ENCODE measurements at regions not wholly inside any gene's neighbourhood (a gene's known extent, or its start where the extent isn't known, plus 50 kb on each side); places are given as distances from the start of the nearest gene placed in this dataset.

GRCh38 chr15:79180318-79180717 lies 89.7 kb upstream of the RASGRF1 start:
- intact Hi-C loops (cut with DNase I): loop anchor here (10.0 kb wide), 2 partner anchors 156 to 276 kb away; no protein-coding TSS in a partner anchor
- Histone ChIP-seq H3K4me3 (no peak overlapping the region), H3K27me3 (no peaks in the 10 kb centered on the region), H3K9me3 (no peaks in the 10 kb centered on the region), H3K36me3 (replicated peaks in 1 of 2; ENCODE audit: insufficient read depth in 1 of 2, low read depth in 2 of 2) (no peaks in the 10 kb centered on the region), H3K27ac (no peak overlapping the region), H3K4me1 (no peaks in the 10 kb centered on the region)
- TF ChIP-seq, protein P1, sequence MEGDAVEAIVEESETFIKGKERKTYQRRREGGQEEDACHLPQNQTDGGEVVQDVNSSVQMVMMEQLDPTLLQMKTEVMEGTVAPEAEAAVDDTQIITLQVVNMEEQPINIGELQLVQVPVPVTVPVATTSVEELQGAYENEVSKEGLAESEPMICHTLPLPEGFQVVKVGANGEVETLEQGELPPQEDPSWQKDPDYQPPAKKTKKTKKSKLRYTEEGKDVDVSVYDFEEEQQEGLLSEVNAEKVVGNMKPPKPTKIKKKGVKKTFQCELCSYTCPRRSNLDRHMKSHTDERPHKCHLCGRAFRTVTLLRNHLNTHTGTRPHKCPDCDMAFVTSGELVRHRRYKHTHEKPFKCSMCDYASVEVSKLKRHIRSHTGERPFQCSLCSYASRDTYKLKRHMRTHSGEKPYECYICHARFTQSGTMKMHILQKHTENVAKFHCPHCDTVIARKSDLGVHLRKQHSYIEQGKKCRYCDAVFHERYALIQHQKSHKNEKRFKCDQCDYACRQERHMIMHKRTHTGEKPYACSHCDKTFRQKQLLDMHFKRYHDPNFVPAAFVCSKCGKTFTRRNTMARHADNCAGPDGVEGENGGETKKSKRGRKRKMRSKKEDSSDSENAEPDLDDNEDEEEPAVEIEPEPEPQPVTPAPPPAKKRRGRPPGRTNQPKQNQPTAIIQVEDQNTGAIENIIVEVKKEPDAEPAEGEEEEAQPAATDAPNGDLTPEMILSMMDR (IDR thresholded peaks at IDR 0.05): no peak
- no peak for TF ChIP-seq POLR2A (IDR thresholded peaks at IDR 0.05)
- ATAC-seq: no peak
- 70 to 72% methylated on average over 5 of the region's 5 CpGs for WGBS, 2 donors
- no peak for DNase-seq

DNA sequence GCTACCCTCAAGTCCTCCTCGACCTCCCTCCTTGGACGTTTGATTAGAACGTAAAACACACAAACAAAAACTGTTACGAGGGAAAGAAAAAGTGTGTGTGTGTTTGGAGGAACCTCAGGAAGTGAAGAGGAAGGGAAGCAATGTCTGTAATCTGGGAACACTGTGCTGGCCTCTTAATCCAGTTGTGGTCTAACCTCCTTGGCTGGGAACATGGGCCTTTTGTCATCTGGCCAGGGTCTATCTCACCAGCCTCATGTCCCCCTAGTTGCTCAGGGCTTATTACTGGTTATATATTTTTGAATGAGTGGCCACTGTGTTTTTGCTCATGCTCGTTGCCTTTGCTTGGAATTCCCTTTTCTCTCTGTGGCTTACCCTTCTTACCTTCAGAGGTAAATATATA lies 89.0 kb upstream of the RASGRF1 start:
- DNase-seq (no peak), ATAC-seq (no peak)
- 76 to 77% methylated on average over 5 of the region's 5 CpGs for WGBS, 2 donors
- TF ChIP-seq POLR2A (IDR thresholded peaks at IDR 0.05): no peak
- TF ChIP-seq, protein P1 (IDR thresholded peaks at IDR 0.05): no peak
- H3K4me1 ChIP-seq: no peaks in the 10 kb centered on the region
- H3K27ac ChIP-seq: no peak overlapping the region
- intact Hi-C loops (cut with DNase I): no loop called here
- no peak overlapping the region for H3K4me3 ChIP-seq
- H3K27me3 ChIP-seq: no peaks in the 10 kb centered on the region
- no peaks in the 10 kb centered on the region for H3K9me3 ChIP-seq
- no peaks in the 10 kb centered on the region for H3K36me3 ChIP-seq (replicated peaks in 1 of 2; ENCODE audit: insufficient read depth in 1 of 2, low read depth in 2 of 2)

DNA sequence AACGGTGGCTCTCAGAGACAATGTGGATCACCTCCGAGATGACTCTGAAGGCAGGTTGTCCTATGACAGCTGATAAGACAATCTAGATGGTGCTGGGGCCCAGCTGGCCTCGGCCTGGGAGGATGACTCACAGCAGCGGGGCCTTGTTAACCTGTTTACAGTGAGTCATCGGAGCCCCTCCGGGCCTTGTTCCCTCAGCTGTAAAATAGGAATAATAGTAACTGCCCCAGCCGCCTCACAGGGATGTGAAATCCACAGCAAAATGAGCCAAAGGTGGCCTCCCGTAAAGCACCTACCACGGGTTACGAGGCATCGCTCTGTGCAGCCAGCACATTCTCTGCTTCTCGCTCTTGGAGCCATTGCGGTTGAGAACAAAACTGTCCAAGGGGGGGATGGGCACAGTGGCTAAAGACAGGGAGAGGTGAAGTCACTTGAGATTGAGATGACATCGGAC lies 88.6 kb upstream of the RASGRF1 start:
- intact Hi-C loops (cut with DNase I): no loop called here
- Histone ChIP-seq H3K27ac (no peak overlapping the region), H3K27me3 (no peaks in the 10 kb centered on the region), H3K36me3 (replicated peaks in 1 of 2; ENCODE audit: insufficient read depth in 1 of 2, low read depth in 2 of 2) (no peaks in the 10 kb centered on the region), H3K4me3 (no peak overlapping the region), H3K9me3 (no peaks in the 10 kb centered on the region), H3K4me1 (no peaks in the 10 kb centered on the region)
- no peak for TF ChIP-seq POLR2A (IDR thresholded peaks at IDR 0.05)
- ATAC-seq (no peak), DNase-seq (no peak)
- WGBS, 2 donors: 73 to 76% methylated on average over 11 to 14 of the region's 14 CpGs

- Histone ChIP-seq H3K36me3 (replicated peaks in 1 of 2; ENCODE audit: insufficient read depth in 1 of 2, low read depth in 2 of 2) (no peaks in the 10 kb centered on the region), H3K4me1 (no peaks in the 10 kb centered on the region), H3K4me3 (no peak overlapping the region), H3K9me3 (no peaks in the 10 kb centered on the region), H3K27ac (no peak overlapping the region), H3K27me3 (no peaks in the 10 kb centered on the region)
- TF ChIP-seq, protein P1 (IDR thresholded peaks at IDR 0.05): no peak
- TF ChIP-seq POLR2A (IDR thresholded peaks at IDR 0.05): no peak
- DNase-seq (no peak), ATAC-seq (no peak)
- whole genome bisulfite sequencing, 2 donors: 67 to 71% methylated on average over 9 of the region's 9 CpGs
- intact Hi-C loops (cut with DNase I): no loop called here
Measured at GRCh38 chr15:79178594-79178993, 88.0 kb upstream of the RASGRF1 start.

GRCh38 chr15:79176151-79176550 lies 85.6 kb upstream of the RASGRF1 start:
- ATAC-seq (no peak), DNase-seq (no peak)
- Histone ChIP-seq H3K9me3 (no peaks in the 10 kb centered on the region), H3K27me3 (no peaks in the 10 kb centered on the region), H3K36me3 (replicated peaks in 1 of 2; ENCODE audit: insufficient read depth in 1 of 2, low read depth in 2 of 2) (no peaks in the 10 kb centered on the region), H3K4me3 (no peak overlapping the region), H3K4me1 (peaks cover 4% of the 10 kb centered on the region), H3K27ac (no peak overlapping the region)
- WGBS, 2 donors: 67 to 72% methylated on average over 1 of the region's 1 CpG
- intact Hi-C loops (cut with DNase I): no loop called here
- no peak for TF ChIP-seq POLR2A (IDR thresholded peaks at IDR 0.05)
- TF ChIP-seq, protein P1 (IDR thresholded peaks at IDR 0.05): no peak
